T follicular helper cell (primary cell): ENCODE measurements at regions not wholly inside any gene's neighbourhood (a gene's known extent, or its start where the extent isn't known, plus 50 kb on each side); places are given as distances from the start of the nearest gene placed in this dataset.
A peak's percentile ranks its signal among the peaks of the same experiment; 100 is the strongest.

Experiments
- DNase-seq: peaks from one replicate; pipeline ENCODE4 v3.0.0-alpha.2; 2020; ENCODE audit warnings: low read depth

DNA sequence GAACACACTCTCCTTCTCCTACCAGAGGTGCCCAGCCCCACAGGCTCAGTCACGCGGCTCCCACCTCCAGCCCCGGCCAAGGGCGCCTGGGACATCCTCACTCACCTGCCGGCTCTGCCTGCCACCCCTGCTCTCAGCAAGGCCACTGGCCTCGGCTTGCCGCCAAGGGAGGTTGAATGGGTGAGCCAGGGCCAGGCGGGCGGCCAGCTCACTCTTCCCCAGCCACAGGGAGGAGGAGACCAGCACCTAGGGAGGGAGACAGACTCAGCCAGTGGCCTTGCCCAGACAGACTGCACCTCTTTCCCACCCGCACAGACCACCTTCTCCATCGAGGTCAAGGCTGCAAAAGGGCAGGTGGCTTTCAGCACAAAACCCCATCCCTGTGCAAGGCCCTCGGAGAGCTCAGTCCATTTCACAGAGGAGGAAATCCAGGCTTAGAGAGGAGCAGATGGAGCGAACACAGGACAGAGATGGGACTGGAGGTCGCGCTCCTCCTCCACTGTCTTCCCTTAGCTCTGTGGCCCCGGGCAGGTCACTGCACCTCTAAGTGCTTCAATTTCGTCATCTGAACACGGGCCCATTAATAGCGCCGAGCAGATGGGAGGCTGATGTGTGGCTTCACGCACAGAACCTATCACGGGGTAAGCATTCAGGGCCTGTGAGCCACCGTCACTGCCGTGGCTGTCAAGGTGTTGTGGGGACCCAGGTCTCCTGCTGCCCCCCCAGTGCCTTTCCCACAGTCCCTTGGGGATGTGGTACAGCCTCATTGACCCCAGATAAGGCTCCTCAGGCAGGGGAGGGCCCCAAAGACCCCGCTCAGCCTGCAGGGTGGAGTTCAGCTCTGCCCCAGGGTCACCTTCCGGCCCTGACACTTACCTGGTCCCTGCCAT, 56.1 kb downstream of the RMI2 start:
- no peak for DNase-seq

GRCh38 chr16:11402051-11402744, 56.9 kb downstream of the RMI2 start:
- DNase-seq = no peak

- DNase-seq = no peak
Measured at GRCh38 chr16:11402745-11403533, 57.7 kb downstream of the RMI2 start.

DNA sequence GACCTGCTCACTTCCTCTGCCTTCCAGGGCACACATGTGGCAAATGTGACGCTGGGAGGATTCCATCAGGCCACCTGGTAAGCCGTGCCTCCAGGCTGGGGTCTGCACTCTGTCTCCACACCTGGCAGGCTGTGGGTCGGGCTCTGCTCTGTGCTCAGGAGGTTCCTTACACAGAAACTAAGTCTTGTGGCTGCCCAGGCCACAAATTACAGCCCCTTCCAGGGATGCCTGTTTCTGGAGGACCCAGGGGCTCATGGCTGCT, 58.2 kb downstream of the RMI2 start:
- DNase-seq = no peak

DNA sequence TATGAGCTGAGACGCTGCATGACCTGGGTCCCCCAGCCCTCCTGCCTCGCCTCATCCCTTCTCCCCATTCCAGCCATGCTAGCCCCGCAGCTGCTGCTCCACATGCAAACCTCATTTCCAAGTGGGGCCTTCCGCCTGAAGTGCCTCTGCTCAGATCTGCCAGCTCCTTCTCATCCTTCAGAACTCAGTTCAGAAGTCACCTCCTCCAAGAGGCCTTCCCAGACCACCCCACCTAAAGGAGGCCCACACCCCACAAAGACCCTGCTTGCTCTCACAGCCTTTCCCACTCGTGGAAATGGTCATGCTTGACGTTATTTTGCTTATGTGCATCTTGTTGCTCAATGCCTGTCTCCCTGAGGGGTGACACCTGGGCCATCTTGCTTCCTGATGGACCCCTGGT, 58.7 kb downstream of the RMI2 start:
- DNase-seq = no peak

DNA sequence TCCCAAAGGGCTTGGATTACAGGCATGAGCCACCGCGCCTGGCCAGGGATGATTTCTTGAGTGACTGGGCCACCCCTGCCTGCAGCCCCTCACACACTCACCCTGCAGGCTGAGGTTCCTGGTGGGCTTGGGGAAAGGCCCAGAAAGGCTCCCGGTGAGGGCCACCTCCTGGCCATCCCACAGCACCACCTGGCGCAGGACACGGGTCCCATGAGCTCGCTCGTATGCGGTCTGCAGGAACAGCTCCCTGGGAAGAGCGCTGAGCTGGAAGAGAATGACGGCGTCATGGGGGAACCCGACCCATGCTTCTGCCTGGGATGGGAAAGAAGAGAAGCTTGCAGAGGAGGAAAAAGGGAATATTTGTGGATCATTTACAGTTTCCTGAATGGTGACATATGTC, 59.3 kb downstream of the RMI2 start:
- no peak for DNase-seq

DNA sequence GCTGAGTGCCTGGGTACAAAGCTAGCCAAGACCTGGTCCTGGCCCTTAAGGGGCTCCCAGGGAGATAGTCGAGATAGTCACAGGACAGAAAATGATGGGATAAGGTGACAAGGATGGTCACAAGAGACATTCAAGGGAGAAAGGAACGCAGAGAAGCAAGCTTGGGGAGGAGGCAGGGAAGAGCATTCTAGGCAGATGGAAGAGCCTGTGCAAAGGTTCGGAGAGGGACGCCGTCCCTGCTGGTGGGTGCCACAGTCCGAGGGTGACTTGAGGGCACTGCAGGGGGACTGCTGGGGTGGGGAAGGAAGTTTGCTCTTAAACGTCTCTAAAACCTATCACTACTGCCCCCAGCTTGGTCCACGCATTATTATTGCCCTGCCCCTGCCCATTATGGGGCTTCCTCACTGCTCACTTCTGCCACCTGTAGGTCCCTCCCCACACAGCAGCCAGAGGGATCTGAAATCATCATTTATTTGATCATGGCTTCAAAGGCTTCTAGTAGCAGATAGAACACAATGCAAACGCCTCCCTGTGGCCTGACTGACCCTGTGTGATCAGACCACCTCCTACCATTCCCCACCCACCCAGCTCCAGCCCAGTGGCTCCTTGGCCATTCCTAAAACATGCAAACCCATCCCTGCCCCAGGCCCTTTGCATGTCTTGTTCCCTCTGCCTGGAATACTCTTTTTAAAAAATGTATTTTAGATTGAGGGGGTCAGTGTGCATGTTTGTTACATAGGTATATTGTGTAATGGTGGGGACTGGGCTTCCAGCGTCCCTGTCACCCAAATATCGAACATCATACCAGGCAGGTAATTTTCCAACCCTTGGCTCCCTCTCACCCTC, 60.3 kb downstream of the RMI2 start:
- DNase-seq = no peak

GRCh38 chr16:11406177-11406560, 60.9 kb downstream of the RMI2 start:
- DNase-seq = no peak

- DNase-seq = peak; percentile 45
Measured at GRCh38 chr16:11407047-11407982, 62.1 kb downstream of the RMI2 start.

DNA sequence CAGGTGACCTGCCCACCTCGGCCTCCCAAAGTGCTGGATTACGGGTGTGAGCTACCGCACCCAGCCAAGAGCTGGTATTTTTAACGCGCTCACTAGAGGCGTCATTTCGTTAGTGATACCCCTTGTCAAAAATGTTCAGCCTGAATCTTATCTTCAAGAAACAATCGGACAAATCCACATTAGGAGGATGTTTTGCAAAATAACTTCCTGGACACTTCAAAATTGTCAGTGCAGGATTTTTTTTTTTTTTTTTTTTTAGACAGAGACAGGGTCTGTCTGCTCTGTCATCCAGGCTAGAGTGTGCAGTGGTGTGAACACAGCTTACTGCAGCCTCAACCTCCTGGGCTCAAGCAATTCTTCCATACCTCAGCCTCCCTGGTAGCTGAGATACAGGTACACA, 63.0 kb downstream of the RMI2 start:
- DNase-seq = no peak

DNA sequence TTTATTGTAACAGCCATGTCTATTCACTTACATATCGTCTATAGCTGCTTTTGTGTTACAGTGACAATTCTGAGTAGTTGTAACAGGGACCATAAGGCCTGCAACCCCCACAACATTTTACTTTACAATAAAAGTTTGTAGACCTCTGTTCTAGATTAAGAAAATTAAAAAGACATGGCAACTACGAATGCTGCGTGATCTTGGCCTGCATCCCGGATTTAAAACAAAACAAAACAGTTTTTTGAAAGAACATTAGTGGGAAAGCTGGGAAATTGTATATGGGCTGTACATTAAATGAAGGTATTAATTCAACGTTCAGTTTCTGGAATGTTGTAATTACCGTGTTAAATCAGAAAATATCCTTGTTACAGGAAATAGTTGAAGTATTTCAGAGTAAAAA, 64.1 kb downstream of the RMI2 start:
- no peak for DNase-seq

- DNase-seq = no peak
Measured at GRCh38 chr16:11410376-11411058, 65.3 kb downstream of the RMI2 start.

DNA sequence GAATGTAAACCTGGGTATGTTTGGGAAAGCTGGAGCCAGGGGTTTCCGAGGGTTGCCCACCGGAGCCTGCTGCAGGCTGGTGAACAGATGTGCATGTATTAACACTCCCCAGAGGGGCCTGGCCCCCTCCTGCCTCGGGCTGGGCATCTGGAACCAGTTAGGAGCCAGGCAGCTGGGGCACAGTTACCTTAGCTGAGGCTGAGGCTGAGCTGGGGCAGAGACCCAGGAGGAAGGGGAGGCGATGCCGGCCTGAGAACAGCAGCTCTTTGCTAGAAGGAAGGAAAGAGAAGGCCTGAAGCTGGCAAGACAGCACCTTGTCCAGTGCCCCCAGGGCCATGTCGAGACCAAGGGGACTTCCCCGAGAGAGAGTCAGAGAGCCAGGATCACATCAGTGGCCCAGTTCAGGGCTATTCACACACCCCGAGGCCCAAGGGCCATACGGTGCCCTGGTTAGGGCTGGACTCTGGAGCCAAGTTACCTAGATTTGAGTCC, 65.8 kb downstream of the RMI2 start:
- DNase-seq = no peak

GRCh38 chr16:11412175-11412904, 67.1 kb downstream of the RMI2 start:
- no peak for DNase-seq

DNA sequence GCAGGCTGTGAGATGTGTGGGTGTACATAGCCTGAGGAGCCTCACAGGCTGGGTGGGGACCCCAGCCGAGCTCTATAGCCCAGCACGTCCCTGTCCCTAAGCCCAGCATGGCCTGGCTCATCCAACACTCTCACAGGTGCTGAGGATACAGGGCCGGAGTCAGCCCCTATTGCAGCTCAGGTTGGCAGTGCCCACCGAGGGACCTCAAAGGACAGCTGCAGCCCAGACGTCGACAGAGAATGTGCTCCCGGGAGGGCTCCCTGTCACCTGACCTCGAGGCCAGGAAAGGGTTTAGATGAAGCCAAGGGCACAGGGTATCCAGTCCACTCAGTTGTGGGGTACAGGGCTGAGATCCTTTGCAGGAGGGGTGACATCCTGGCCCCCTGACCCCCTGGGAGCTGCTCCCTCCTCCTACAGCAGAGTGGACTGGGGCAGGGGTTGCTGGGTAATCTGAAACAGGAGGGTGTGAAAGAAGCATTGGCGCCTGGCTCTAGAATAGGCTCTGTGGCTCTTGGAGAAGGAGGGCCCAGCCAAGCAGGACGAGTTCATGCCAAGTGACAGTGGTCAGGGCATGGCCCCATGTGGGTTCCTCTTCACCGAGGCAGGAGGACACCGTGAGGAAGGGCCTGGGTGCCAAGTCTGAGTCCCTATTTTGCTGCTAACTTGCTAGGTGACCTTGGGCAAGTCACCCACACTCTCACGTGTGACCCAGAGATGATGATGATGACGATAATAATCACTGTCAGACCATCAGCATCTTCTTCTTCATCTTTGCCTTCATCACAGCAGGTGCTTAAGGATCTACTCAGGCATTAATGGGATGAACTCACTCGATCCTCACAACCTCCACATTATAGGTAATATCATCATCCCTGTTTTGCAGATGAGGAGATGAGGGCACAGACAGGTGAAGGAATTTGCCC, 68.0 kb downstream of the RMI2 start:
- DNase-seq = no peak

- no peak for DNase-seq
Measured at GRCh38 chr16:11413907-11414595, 68.8 kb downstream of the RMI2 start.
